ENCODE measurements at regions not wholly inside any gene's neighbourhood (a gene's known extent, or its start where the extent isn't known, plus 50 kb on each side); places are given as distances from the start of the nearest gene placed in this dataset.

GRCh38 chr13:73556902-73557301 is 498.1 kb downstream of the KLF5 start:
- Histone ChIP-seq H3K79me2 (no peaks in the 10 kb centered on the region), H3K9ac (no peak overlapping the region), H3K27me3 (ENCODE audit: control insufficient read depth, insufficient read depth, low read length) (no peaks in the 10 kb centered on the region), H3K4me3 (ENCODE audit: low read depth, low read length) (no peak overlapping the region), H3K27ac (no peak overlapping the region), H3K36me3 (ENCODE audit: control insufficient read depth, insufficient read depth, low read length) (no peaks in the 10 kb centered on the region), H3K4me2 (ENCODE audit: low read length) (no peak overlapping the region), H3K4me1 (no peaks in the 10 kb centered on the region), H2AFZ (no peak overlapping the region), H3K9me3 (ENCODE audit: control insufficient read depth, low read length) (no peaks in the 10 kb centered on the region)
- no peak for TF ChIP-seq CTCF (IDR thresholded peaks at IDR 0.05)

GRCh38 chr13:73556128-73556527 is 497.3 kb downstream of the KLF5 start:
- no peak for TF ChIP-seq CTCF (IDR thresholded peaks at IDR 0.05)
- Histone ChIP-seq H3K79me2 (no peaks in the 10 kb centered on the region), H3K27ac (no peak overlapping the region), H3K27me3 (ENCODE audit: control insufficient read depth, insufficient read depth, low read length) (no peaks in the 10 kb centered on the region), H3K4me2 (ENCODE audit: low read length) (no peak overlapping the region), H3K4me3 (ENCODE audit: low read depth, low read length) (no peak overlapping the region), H3K36me3 (ENCODE audit: control insufficient read depth, insufficient read depth, low read length) (no peaks in the 10 kb centered on the region), H2AFZ (no peak overlapping the region), H3K9me3 (ENCODE audit: control insufficient read depth, low read length) (no peaks in the 10 kb centered on the region), H3K4me1 (no peaks in the 10 kb centered on the region), H3K9ac (no peak overlapping the region)

GRCh38 chr13:73551736-73552135 is 492.9 kb downstream of the KLF5 start:
- no peak overlapping the region for H3K4me2 ChIP-seq (ENCODE audit: low read length)
- no peak overlapping the region for H3K9ac ChIP-seq
- no peak for TF ChIP-seq CTCF (IDR thresholded peaks at IDR 0.05)
- H3K9me3 ChIP-seq (ENCODE audit: control insufficient read depth, low read length): no peaks in the 10 kb centered on the region
- H3K4me3 ChIP-seq (ENCODE audit: low read depth, low read length): no peak overlapping the region
- H3K27me3 ChIP-seq (ENCODE audit: control insufficient read depth, insufficient read depth, low read length): no peaks in the 10 kb centered on the region
- no peaks in the 10 kb centered on the region for H3K79me2 ChIP-seq
- no peak overlapping the region for H3K27ac ChIP-seq
- H3K4me1 ChIP-seq: no peaks in the 10 kb centered on the region
- no peaks in the 10 kb centered on the region for H3K36me3 ChIP-seq (ENCODE audit: control insufficient read depth, insufficient read depth, low read length)
- no peak overlapping the region for H2AFZ ChIP-seq

DNA sequence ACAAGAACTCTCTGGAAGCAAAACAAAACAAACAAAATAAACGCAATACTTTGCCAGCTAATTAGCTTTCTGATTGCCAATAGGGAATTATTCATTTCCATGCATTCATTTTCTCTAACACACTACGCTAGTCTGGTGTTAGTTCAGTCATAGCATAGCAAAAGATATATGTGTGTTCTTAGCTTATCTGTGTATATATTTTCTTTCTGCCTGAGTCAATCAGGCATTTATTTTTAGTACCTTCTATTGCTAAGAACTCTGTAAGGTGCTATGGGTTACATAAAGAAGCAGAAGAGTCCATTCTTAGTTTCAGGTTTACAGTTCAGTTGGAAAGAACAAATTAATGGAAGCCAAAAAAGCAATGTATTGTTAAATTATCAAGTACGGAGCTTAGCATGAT is 490.9 kb downstream of the KLF5 start:
- no peaks in the 10 kb centered on the region for H3K4me1 ChIP-seq
- H3K27me3 ChIP-seq (ENCODE audit: control insufficient read depth, insufficient read depth, low read length): no peaks in the 10 kb centered on the region
- TF ChIP-seq CTCF (IDR thresholded peaks at IDR 0.05): no peak
- H3K9ac ChIP-seq: no peak overlapping the region
- H3K4me2 ChIP-seq (ENCODE audit: low read length): no peak overlapping the region
- H2AFZ ChIP-seq: no peak overlapping the region
- no peaks in the 10 kb centered on the region for H3K9me3 ChIP-seq (ENCODE audit: control insufficient read depth, low read length)
- H3K36me3 ChIP-seq (ENCODE audit: control insufficient read depth, insufficient read depth, low read length): no peaks in the 10 kb centered on the region
- H3K79me2 ChIP-seq: no peaks in the 10 kb centered on the region
- no peak overlapping the region for H3K4me3 ChIP-seq (ENCODE audit: low read depth, low read length)
- no peak overlapping the region for H3K27ac ChIP-seq

DNA sequence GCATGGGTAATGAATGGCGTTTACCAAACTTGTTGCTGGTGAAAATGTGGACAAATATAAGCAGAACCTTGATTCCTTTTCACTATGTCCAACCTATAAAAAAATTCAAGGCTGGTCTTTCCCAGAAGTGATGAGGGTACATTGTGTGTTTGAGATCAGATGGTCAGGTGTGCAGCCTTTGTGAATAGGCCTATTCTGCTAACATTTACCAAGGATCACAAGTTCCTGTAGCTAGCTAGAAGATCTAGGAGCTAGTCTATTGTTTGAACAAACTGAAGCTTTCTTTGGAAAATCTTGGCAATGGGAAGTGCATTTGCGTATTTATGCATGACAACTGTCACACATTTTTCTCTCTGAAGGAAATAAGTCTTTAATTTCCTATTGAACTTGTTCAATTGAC is 489.6 kb downstream of the KLF5 start:
- no peak overlapping the region for H3K4me2 ChIP-seq (ENCODE audit: low read length)
- H3K27ac ChIP-seq: no peak overlapping the region
- no peak overlapping the region for H2AFZ ChIP-seq
- H3K9ac ChIP-seq: no peak overlapping the region
- no peaks in the 10 kb centered on the region for H3K27me3 ChIP-seq (ENCODE audit: control insufficient read depth, insufficient read depth, low read length)
- no peaks in the 10 kb centered on the region for H3K36me3 ChIP-seq (ENCODE audit: control insufficient read depth, insufficient read depth, low read length)
- H3K4me1 ChIP-seq: no peaks in the 10 kb centered on the region
- TF ChIP-seq CTCF (IDR thresholded peaks at IDR 0.05): no peak
- H3K9me3 ChIP-seq (ENCODE audit: control insufficient read depth, low read length): no peaks in the 10 kb centered on the region
- H3K79me2 ChIP-seq: no peaks in the 10 kb centered on the region
- H3K4me3 ChIP-seq (ENCODE audit: low read depth, low read length): no peak overlapping the region
